Endothelial cell (in vitro differentiated cells): ENCODE measurements at regions not wholly inside any gene's neighbourhood (a gene's known extent, or its start where the extent isn't known, plus 50 kb on each side); places are given as distances from the start of the nearest gene placed in this dataset.
"Not testable (repeated sequence)": the region's sequence is repeated elsewhere in the genome, so short reads cannot be mapped to it uniquely, and the experiment has no call there.

ENCODE experiments used
- DNase-seq: peaks from one replicate; pipeline ENCODE4 v3.0.0; 2021; ENCODE audit warnings: low spot score
- H3K27ac Mint-ChIP-seq: one replicate; pipeline ENCODE4 v1.8.0; 2021; ENCODE audit warnings: mixed read lengths, inconsistent platforms; ENCODE audit not compliant: unreplicated experiment
- H3K27me3 Mint-ChIP-seq: one replicate; pipeline ENCODE4 v1.8.0; 2021; ENCODE audit warnings: mild to moderate bottlenecking, moderate library complexity, mixed read lengths, inconsistent platforms; ENCODE audit not compliant: unreplicated experiment
- H3K36me3 Mint-ChIP-seq: one replicate; pipeline ENCODE4 v1.8.0; 2021; ENCODE audit warnings: mild to moderate bottlenecking, low read depth, mixed read lengths, inconsistent platforms; ENCODE audit not compliant: unreplicated experiment
- H3K4me1 Mint-ChIP-seq: one replicate; pipeline ENCODE4 v1.8.0; 2021; ENCODE audit warnings: mild to moderate bottlenecking, mixed read lengths, inconsistent platforms; ENCODE audit not compliant: unreplicated experiment
- H3K4me3 Mint-ChIP-seq: one replicate; pipeline ENCODE4 v1.8.0; 2021; ENCODE audit warnings: mild to moderate bottlenecking, mixed read lengths, inconsistent platforms; ENCODE audit not compliant: unreplicated experiment
- H3K9me3 Mint-ChIP-seq: one replicate; pipeline ENCODE4 v1.8.0; 2021; ENCODE audit warnings: mixed read lengths, inconsistent platforms; ENCODE audit not compliant: unreplicated experiment
- CTCF ChIP-seq: fragments of 200-600 bp; sonication (generic); IDR thresholded peaks from one replicate; pipeline ENCODE4 v1.5.0; 2021; ENCODE audit warnings: antibody characterized with exemption; ENCODE audit not compliant: unreplicated experiment

- Mint-ChIP-seq H3K27me3 (peaks cover 2% of the 10 kb centered on the region), H3K4me1 (no peaks in the 10 kb centered on the region), H3K27ac (no peak overlapping the region), H3K36me3 (no peaks in the 10 kb centered on the region), H3K9me3 (no peaks in the 10 kb centered on the region), H3K4me3 (no peak overlapping the region)
- DNase-seq = no peak
- TF ChIP-seq CTCF = no peak
Observed at GRCh38 chr7:66558660-66559465, 69.8 kb upstream of the KCTD7 start.

GRCh38 chr7:66564045-66564444 lies 64.6 kb upstream of the KCTD7 start:
- Mint-ChIP-seq H3K9me3 (no peaks in the 10 kb centered on the region), H3K27me3 (no peaks in the 10 kb centered on the region), H3K4me3 (no peak overlapping the region), H3K36me3 (no peaks in the 10 kb centered on the region), H3K4me1 (no peaks in the 10 kb centered on the region), H3K27ac (no peak overlapping the region)
- DNase-seq = no peak
- no peak for TF ChIP-seq CTCF

- DNase-seq, H3K4me3 Mint-ChIP-seq, H3K36me3 Mint-ChIP-seq, H3K4me1 Mint-ChIP-seq, H3K9me3 Mint-ChIP-seq, H3K27me3 Mint-ChIP-seq, H3K27ac Mint-ChIP-seq: not testable (repeated sequence)
Observed at GRCh38 chr7:66570179-66570578, 58.5 kb upstream of the KCTD7 start.

GRCh38 chr7:66571568-66571967 lies 57.1 kb upstream of the KCTD7 start:
- H3K27me3 Mint-ChIP-seq = no peaks in the 10 kb centered on the region
- H3K4me1 Mint-ChIP-seq = peaks cover 12% of the 10 kb centered on the region
- DNase-seq = no peak
- H3K4me3 Mint-ChIP-seq = no peak overlapping the region
- H3K36me3 Mint-ChIP-seq = peaks cover 9% of the 10 kb centered on the region
- H3K27ac Mint-ChIP-seq = no peak overlapping the region
- no peak for TF ChIP-seq CTCF
- no peaks in the 10 kb centered on the region for H3K9me3 Mint-ChIP-seq

- H3K27ac Mint-ChIP-seq = peak overlapping the region; percentile 63
- not testable (repeated sequence) for H3K36me3 Mint-ChIP-seq
Observed at GRCh38 chr7:66573782-66574495, 54.7 kb upstream of the KCTD7 start.

GRCh38 chr7:66574768-66575167 lies 53.9 kb upstream of the KCTD7 start:
- DNase-seq, H3K36me3 Mint-ChIP-seq, H3K4me3 Mint-ChIP-seq, H3K27me3 Mint-ChIP-seq, H3K9me3 Mint-ChIP-seq, H3K27ac Mint-ChIP-seq: not testable (repeated sequence)
- H3K4me1 Mint-ChIP-seq = peaks cover 15% of the 10 kb centered on the region

More at GRCh38 chr7:66573782-66574495, 54.7 kb upstream of the KCTD7 start:
- not testable (repeated sequence) for DNase-seq, H3K4me3 Mint-ChIP-seq, H3K9me3 Mint-ChIP-seq, H3K27me3 Mint-ChIP-seq
- H3K4me1 Mint-ChIP-seq = peaks cover 15% of the 10 kb centered on the region
